Right renal pelvis (tissue), 4 donors: ENCODE measurements at regions not wholly inside any gene's neighbourhood (a gene's known extent, or its start where the extent isn't known, plus 50 kb on each side); places are given as distances from the start of the nearest gene placed in this dataset.
A peak's percentile ranks its signal among the peaks of the same experiment; 100 is the strongest.

Source experiments
- DNase-seq, 4 donors: peaks; one replicate each; pipeline ENCODE4 v3.0.0-alpha.2; 2013; ENCODE audit warnings: low read depth in 4 of 4, low spot score in 3 of 4, missing footprints in 1 of 4

GRCh38 chr4:23741681-23742191, 148.1 kb downstream of the PPARGC1A start:
- DNase-seq = peak in 2 of 4 donors; percentile 41 to 51

GRCh38 chr4:23737571-23737970, 152.3 kb downstream of the PPARGC1A start:
- DNase-seq = no peak

GRCh38 chr4:23736466-23736865, 153.4 kb downstream of the PPARGC1A start:
- DNase-seq = no peak

- DNase-seq = peak in 2 of 4 donors; percentile 27 to 31
These were observed 155.8 kb downstream of the PPARGC1A start for GRCh38 chr4:23734000-23734399.

- DNase-seq = no peak
These were observed 156.4 kb downstream of the PPARGC1A start for GRCh38 chr4:23733476-23733875.

- no peak for DNase-seq
These were observed 158.8 kb downstream of the PPARGC1A start for GRCh38 chr4:23730998-23731397.

- DNase-seq = no peak
These were observed 160.9 kb downstream of the PPARGC1A start for GRCh38 chr4:23728971-23729370.

- no peak for DNase-seq
These were observed 161.5 kb downstream of the PPARGC1A start for GRCh38 chr4:23728393-23728792.

GRCh38 chr4:23720556-23720955, 169.3 kb downstream of the PPARGC1A start:
- no peak for DNase-seq

- DNase-seq = no peak
These were observed 171.4 kb downstream of the PPARGC1A start for GRCh38 chr4:23718435-23718834.

- DNase-seq = no peak
These were observed 172.2 kb downstream of the PPARGC1A start for GRCh38 chr4:23717528-23718248.

GRCh38 chr4:23710298-23710697, 179.5 kb downstream of the PPARGC1A start:
- DNase-seq = no peak

- no peak for DNase-seq
These were observed 182.2 kb downstream of the PPARGC1A start for GRCh38 chr4:23707652-23708026.

- peak in 1 of 4 donors; percentile 12 for DNase-seq
These were observed 182.7 kb downstream of the PPARGC1A start for GRCh38 chr4:23706972-23707651.

GRCh38 chr4:23700197-23700596, 189.7 kb downstream of the PPARGC1A start:
- DNase-seq = no peak

- no peak for DNase-seq
These were observed 192.1 kb downstream of the PPARGC1A start for GRCh38 chr4:23697722-23698121.

- no peak for DNase-seq
These were observed 192.8 kb downstream of the PPARGC1A start for GRCh38 chr4:23697001-23697528.

GRCh38 chr4:23686169-23686897, 203.5 kb downstream of the PPARGC1A start:
- DNase-seq = no peak

GRCh38 chr4:23685471-23685870, 204.4 kb downstream of the PPARGC1A start:
- DNase-seq = no peak

GRCh38 chr4:23680671-23681518, 209.0 kb downstream of the PPARGC1A start:
- no peak for DNase-seq
